Trophoblast cell (in vitro differentiated cells and primary cell): ENCODE measurements at regions not wholly inside any gene's neighbourhood (a gene's known extent, or its start where the extent isn't known, plus 50 kb on each side); places are given as distances from the start of the nearest gene placed in this dataset.

Source experiments
- DNase-seq, 2 donors: peaks; one replicate each; pipeline ENCODE4 v3.0.0-alpha.2; 2016
- H2AFZ ChIP-seq: 2 replicates; pipeline ENCODE4 v1.6.1; 2013; ENCODE audit warnings: low read length, moderate library complexity, mild to moderate bottlenecking; ENCODE audit not compliant: insufficient read depth, poor library complexity
- H2AK5ac ChIP-seq: 2 replicates; pipeline ENCODE4 v1.6.1; 2013; ENCODE audit warnings: mild to moderate bottlenecking, low read length
- H2BK120ac ChIP-seq: 2 replicates; pipeline ENCODE4 v1.6.1; 2013; ENCODE audit warnings: low read length, mild to moderate bottlenecking, moderate library complexity; ENCODE audit not compliant: insufficient read depth, poor library complexity
- H2BK12ac ChIP-seq: 2 replicates; pipeline ENCODE4 v1.6.1; 2013; ENCODE audit warnings: mild to moderate bottlenecking, low read length, moderate library complexity
- H2BK5ac ChIP-seq: 2 replicates; pipeline ENCODE4 v1.6.1; 2013; ENCODE audit warnings: low read length, low read depth, moderate library complexity, mild to moderate bottlenecking; ENCODE audit not compliant: poor library complexity
- H3K14ac ChIP-seq: 2 replicates; pipeline ENCODE4 v1.6.1; 2013; ENCODE audit warnings: mild to moderate bottlenecking, low read length
- H3K18ac ChIP-seq: 2 replicates; pipeline ENCODE4 v1.6.1; 2013; ENCODE audit warnings: mild to moderate bottlenecking, low read length
- H3K23ac ChIP-seq: 2 replicates; pipeline ENCODE4 v1.6.1; 2013; ENCODE audit warnings: low read length
- H3K27ac ChIP-seq: 2 replicates; pipeline ENCODE4 v1.5.1; 2013; ENCODE audit warnings: low read depth, mild to moderate bottlenecking, inconsistent platforms, low read length, moderate library complexity
- H3K27me3 ChIP-seq: 2 replicates; pipeline ENCODE4 v1.6.1; 2013; ENCODE audit warnings: inconsistent platforms, mild to moderate bottlenecking, low read length, moderate library complexity; ENCODE audit not compliant: insufficient read depth
- H3K36me3 ChIP-seq, 2 experiments: 1 replicate in 1 of 2; 2 replicates in 1 of 2; pipeline ENCODE4 v1.6.1; 2013; ENCODE audit warnings: low read length in 2 of 2, mild to moderate bottlenecking in 2 of 2, moderate library complexity in 1 of 2; ENCODE audit not compliant: insufficient read depth in 2 of 2, control insufficient read depth in 1 of 2
- H3K4ac ChIP-seq: 2 replicates; pipeline ENCODE4 v1.6.1; 2013; ENCODE audit warnings: low read depth, mild to moderate bottlenecking, low read length, moderate library complexity
- H3K4me1 ChIP-seq, 2 experiments: 1 replicate in 1 of 2; 2 replicates in 1 of 2; pipeline ENCODE4 v1.6.1; 2013; ENCODE audit warnings: low read length in 2 of 2, mild to moderate bottlenecking in 2 of 2, moderate library complexity in 1 of 2; ENCODE audit not compliant: insufficient read depth in 2 of 2, control insufficient read depth in 1 of 2
- H3K4me2 ChIP-seq: 2 replicates; pipeline ENCODE4 v1.6.1; 2013; ENCODE audit warnings: inconsistent platforms, mild to moderate bottlenecking, low read length, moderate library complexity
- H3K4me3 ChIP-seq: 2 replicates; pipeline ENCODE4 v1.5.1; 2013; ENCODE audit warnings: mild to moderate bottlenecking, low read depth, low read length, inconsistent platforms
- H3K79me1 ChIP-seq: one replicate; pipeline ENCODE4 v1.6.1; 2013; ENCODE audit warnings: low read length
- H3K79me2 ChIP-seq: 2 replicates; pipeline ENCODE4 v1.6.1; 2013; ENCODE audit warnings: low read length, mild to moderate bottlenecking; ENCODE audit not compliant: control insufficient read depth, insufficient read depth, poor library complexity
- H3K9ac ChIP-seq: 2 replicates; pipeline ENCODE4 v1.6.1; 2013; ENCODE audit warnings: mild to moderate bottlenecking, low read length
- H3K9me3 ChIP-seq: 2 replicates; pipeline ENCODE4 v1.6.1; 2013; ENCODE audit warnings: low read depth, mild to moderate bottlenecking, control low read depth, inconsistent platforms, low read length; ENCODE audit not compliant: insufficient read depth
- H4K12ac ChIP-seq: 2 replicates; pipeline ENCODE4 v1.6.1; 2013; ENCODE audit warnings: low read depth, mild to moderate bottlenecking, low read length, moderate library complexity
- H4K8ac ChIP-seq: 2 replicates; pipeline ENCODE4 v1.6.1; 2013; ENCODE audit warnings: low read depth, mild to moderate bottlenecking, low read length, moderate library complexity
- H4K91ac ChIP-seq: one replicate; pipeline ENCODE4 v1.6.1; 2013; ENCODE audit warnings: low read depth, mild to moderate bottlenecking, low read length, moderate library complexity
- WGBS: extraction: QIAGEN DNeasy Blood & Tissue Kit; methylation state at CpG from one replicate; pipeline ENCODE4 v1.1.7; 2013; ENCODE audit warnings: missing lambda C conversion rate; ENCODE audit not compliant: insufficient read length, insufficient coverage; ENCODE audit errors: extremely low coverage; 5-methylcytosine and 5-hydroxymethylcytosine counted together

DNA sequence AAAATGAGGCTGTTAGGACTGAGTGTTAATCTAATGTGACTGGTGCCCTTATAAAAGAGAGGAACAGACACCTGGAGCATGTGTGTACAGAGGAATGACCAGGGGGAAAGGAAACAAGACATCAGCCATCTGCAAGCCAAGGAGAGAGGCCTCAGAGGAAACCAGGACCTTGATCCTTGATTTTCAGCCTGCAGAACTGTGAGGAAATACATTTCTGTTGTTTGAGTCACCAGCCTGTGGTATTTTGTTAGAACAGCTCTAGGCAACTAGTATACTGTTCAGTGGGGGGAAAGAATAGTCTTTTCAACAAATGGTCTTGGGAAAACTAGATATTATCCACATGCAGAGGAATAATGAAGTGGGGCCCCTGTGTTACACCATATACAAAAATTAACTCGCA is 80.6 kb downstream of the CCR1 start:
- Histone ChIP-seq H3K4me3 (no peak overlapping the region), H4K91ac (peak overlapping the region; percentile 82), H2BK5ac (peak overlapping the region; percentile 68), H3K27ac (peak overlapping the region; percentile 87), H2BK12ac (no peak overlapping the region), H3K27me3 (no peaks in the 10 kb centered on the region), H2BK120ac (peak overlapping the region; percentile 65), H2AFZ (no peak overlapping the region), H3K36me3 (no peaks in the 10 kb centered on the region), H3K14ac (no peak overlapping the region), H3K79me2 (no peaks in the 10 kb centered on the region), H3K9me3 (no peaks in the 10 kb centered on the region), H3K9ac (no peak overlapping the region), H3K4ac (no peak overlapping the region), H3K18ac (no peak overlapping the region), H3K79me1 (peaks cover 34% of the 10 kb centered on the region), H2AK5ac (no peak overlapping the region), H4K8ac (no peak overlapping the region), H3K4me2 (no peak overlapping the region), H3K4me1 (peaks cover 9 to 26% of the 10 kb centered on the region in 2 experiments), H3K23ac (no peak overlapping the region), H4K12ac (no peak overlapping the region)
- WGBS: no CpG with 5 or more reads among the region's 1 CpG
- DNase-seq: peak; percentile 79 to 96

DNA sequence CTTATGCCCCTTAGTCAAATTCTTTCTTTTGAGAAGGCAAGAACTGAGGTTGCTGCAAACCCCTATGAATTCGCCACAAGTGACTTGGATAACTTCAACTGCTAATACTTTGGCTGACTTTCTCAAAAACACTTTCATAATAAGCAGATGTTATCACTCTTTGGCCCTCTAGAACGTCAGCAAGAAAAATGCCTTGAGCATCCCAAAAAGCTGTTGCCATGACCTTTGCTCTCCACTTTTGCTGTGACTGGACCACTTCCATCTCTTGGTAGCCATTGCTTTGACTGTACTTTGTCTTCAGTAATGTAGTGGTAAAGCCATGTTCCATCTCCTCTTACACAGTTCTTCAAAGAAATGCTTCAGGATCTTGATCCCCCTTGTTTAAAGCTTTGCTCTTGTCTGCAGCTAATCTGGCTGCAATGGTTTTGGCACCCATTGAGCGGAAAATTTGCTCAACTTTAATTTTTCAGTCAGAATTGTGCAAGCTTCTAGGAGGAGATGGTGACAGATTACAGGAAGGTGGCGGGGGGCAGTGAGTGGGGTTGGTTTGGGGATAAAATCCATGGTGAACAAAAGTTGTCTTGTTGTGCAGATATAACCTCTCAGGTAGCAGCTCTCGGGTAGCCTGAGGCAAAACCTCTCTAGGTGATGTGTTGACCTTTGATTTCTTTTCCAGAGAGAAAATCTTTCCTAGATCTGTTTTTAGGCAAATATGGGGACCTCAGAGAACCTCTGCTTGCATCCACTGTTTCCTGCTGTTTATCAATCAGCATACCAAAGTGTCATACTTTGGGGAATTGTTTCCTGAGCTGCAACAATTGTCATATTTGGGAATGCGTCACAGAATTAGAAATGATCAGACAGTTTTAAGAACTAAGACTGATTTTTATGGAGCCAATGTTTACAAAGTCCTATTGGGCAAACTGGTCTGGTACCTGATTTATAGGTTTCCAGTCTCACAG is 83.6 kb downstream of the CCR1 start:
- Histone ChIP-seq H3K4me3 (no peak overlapping the region), H4K91ac (peak overlapping the region; percentile 85), H4K8ac (no peak overlapping the region), H3K4ac (no peak overlapping the region), H3K79me1 (peaks cover 36% of the 10 kb centered on the region), H2BK12ac (peak overlapping the region; percentile 91), H3K9ac (no peak overlapping the region), H4K12ac (no peak overlapping the region), H3K18ac (no peak overlapping the region), H3K27me3 (no peaks in the 10 kb centered on the region), H3K4me1 (peaks cover 13 to 29% of the 10 kb centered on the region in 2 experiments), H2BK120ac (peak overlapping the region; percentile 93), H3K27ac (peak overlapping the region; percentile 83), H3K4me2 (peak overlapping the region; percentile 12), H3K14ac (peak overlapping the region; percentile 84), H3K36me3 (no peaks in the 10 kb centered on the region), H2AFZ (no peak overlapping the region), H3K9me3 (no peaks in the 10 kb centered on the region), H3K23ac (no peak overlapping the region), H3K79me2 (no peaks in the 10 kb centered on the region), H2AK5ac (no peak overlapping the region), H2BK5ac (peak overlapping the region; percentile 96)
- DNase-seq: peak; percentile 83 to 95
- no CpG with 5 or more reads among the region's 6 CpGs for WGBS

DNA sequence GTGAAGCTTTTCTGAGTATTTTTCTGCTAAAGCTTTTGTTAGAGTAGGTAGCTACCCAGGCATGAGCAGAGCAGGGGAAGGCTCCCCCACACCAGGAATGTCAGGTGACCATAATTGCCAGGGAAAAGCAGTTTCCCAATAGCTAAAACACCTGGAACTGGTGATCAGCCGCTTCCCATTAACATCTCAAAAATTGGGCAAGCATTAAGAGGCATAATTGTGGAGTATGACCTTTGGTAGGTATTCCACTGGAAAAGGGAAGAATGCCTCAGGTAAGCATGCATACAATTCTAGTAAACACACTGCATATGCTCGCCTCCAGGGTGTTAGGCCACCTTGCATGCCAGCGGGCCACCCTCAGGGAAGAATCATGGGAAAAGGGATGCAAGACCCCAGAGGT is 84.5 kb downstream of the CCR1 start:
- peak overlapping the region; percentile 53 for H3K14ac ChIP-seq
- WGBS: no CpG with 5 or more reads among the region's 3 CpGs
- H4K91ac ChIP-seq: peak overlapping the region; percentile 76
- no peak overlapping the region for H3K4me2 ChIP-seq
- peak overlapping the region; percentile 24 for H4K8ac ChIP-seq
- no peaks in the 10 kb centered on the region for H3K27me3 ChIP-seq
- H3K23ac ChIP-seq: no peak overlapping the region
- H2AK5ac ChIP-seq: no peak overlapping the region
- no peaks in the 10 kb centered on the region for H3K79me2 ChIP-seq
- no peaks in the 10 kb centered on the region for H3K36me3 ChIP-seq
- peaks cover 35% of the 10 kb centered on the region for H3K79me1 ChIP-seq
- H2BK5ac ChIP-seq: peak overlapping the region; percentile 41
- H3K4me3 ChIP-seq: no peak overlapping the region
- peak overlapping the region; percentile 52 for H2BK120ac ChIP-seq
- peak; percentile 83 to 93 for DNase-seq
- no peak overlapping the region for H4K12ac ChIP-seq
- no peak overlapping the region for H3K18ac ChIP-seq
- H2BK12ac ChIP-seq: peak overlapping the region; percentile 45
- peak overlapping the region; percentile 9 for H3K4ac ChIP-seq
- peak overlapping the region; percentile 83 for H3K27ac ChIP-seq
- H2AFZ ChIP-seq: no peak overlapping the region
- peaks cover 13 to 30% of the 10 kb centered on the region in 2 experiments for H3K4me1 ChIP-seq
- no peak overlapping the region for H3K9ac ChIP-seq
- no peaks in the 10 kb centered on the region for H3K9me3 ChIP-seq

DNA sequence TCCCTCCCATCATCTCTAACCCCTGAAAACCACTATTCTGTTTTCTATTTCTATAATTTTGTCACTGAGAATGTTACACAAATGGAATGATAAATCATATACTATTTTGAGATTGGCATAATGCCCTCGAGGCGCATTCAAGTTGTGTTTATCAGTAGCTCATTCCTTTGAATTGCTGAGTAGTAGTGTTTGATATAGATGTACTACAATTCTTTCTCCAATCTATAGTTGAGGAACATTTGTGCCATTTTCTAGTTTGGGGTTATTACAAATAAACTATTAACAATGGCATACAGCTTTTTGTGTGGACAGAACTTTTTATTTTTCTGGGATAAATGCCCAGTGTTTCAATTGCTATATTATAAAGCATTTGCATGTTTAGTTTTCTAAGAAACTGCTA is 86.0 kb downstream of the CCR1 start:
- no peak overlapping the region for H3K9ac ChIP-seq
- H3K23ac ChIP-seq: no peak overlapping the region
- no peak overlapping the region for H4K8ac ChIP-seq
- no peak overlapping the region for H2AK5ac ChIP-seq
- H4K12ac ChIP-seq: no peak overlapping the region
- no peak overlapping the region for H3K4me3 ChIP-seq
- no peak overlapping the region for H2BK5ac ChIP-seq
- H3K36me3 ChIP-seq: no peaks in the 10 kb centered on the region
- no peaks in the 10 kb centered on the region for H3K27me3 ChIP-seq
- no peak overlapping the region for H2BK120ac ChIP-seq
- H3K27ac ChIP-seq: no peak overlapping the region
- peaks cover 37% of the 10 kb centered on the region for H3K79me1 ChIP-seq
- WGBS: no CpG with 5 or more reads among the region's 2 CpGs
- no peaks in the 10 kb centered on the region for H3K9me3 ChIP-seq
- DNase-seq: no peak
- no peak overlapping the region for H3K14ac ChIP-seq
- no peak overlapping the region for H3K18ac ChIP-seq
- H3K4me1 ChIP-seq: peaks cover 9 to 29% of the 10 kb centered on the region in 2 experiments
- H3K4me2 ChIP-seq: no peak overlapping the region
- no peak overlapping the region for H2AFZ ChIP-seq
- H4K91ac ChIP-seq: no peak overlapping the region
- no peak overlapping the region for H3K4ac ChIP-seq
- no peaks in the 10 kb centered on the region for H3K79me2 ChIP-seq
- H2BK12ac ChIP-seq: no peak overlapping the region
